A673 (cell line): ENCODE measurements at regions not wholly inside any gene's neighbourhood (a gene's known extent, or its start where the extent isn't known, plus 50 kb on each side); places are given as distances from the start of the nearest gene placed in this dataset.

Experiments used
- EZH2 ChIP-seq: fragments of 200-600 bp; sonication (generic); IDR thresholded peaks from 2 replicates; pipeline ENCODE4 v1.6.1; 2017; ENCODE audit warnings: borderline replicate concordance, low read depth, mild to moderate bottlenecking, mixed read lengths, antibody characterized with exemption, low read length; ENCODE audit not compliant: poor library complexity, severe bottlenecking
- TF ChIP-seq, protein P1 (sequence below): fragments of 300-800, 200-600 bp; sonication (generic); conservative IDR thresholded peaks from 2 replicates; pipeline ENCODE4 v1.5.1; 2017; ENCODE audit warnings: low read depth, mild to moderate bottlenecking, antibody characterized with exemption, low read length, moderate library complexity, mixed read lengths

DNA sequence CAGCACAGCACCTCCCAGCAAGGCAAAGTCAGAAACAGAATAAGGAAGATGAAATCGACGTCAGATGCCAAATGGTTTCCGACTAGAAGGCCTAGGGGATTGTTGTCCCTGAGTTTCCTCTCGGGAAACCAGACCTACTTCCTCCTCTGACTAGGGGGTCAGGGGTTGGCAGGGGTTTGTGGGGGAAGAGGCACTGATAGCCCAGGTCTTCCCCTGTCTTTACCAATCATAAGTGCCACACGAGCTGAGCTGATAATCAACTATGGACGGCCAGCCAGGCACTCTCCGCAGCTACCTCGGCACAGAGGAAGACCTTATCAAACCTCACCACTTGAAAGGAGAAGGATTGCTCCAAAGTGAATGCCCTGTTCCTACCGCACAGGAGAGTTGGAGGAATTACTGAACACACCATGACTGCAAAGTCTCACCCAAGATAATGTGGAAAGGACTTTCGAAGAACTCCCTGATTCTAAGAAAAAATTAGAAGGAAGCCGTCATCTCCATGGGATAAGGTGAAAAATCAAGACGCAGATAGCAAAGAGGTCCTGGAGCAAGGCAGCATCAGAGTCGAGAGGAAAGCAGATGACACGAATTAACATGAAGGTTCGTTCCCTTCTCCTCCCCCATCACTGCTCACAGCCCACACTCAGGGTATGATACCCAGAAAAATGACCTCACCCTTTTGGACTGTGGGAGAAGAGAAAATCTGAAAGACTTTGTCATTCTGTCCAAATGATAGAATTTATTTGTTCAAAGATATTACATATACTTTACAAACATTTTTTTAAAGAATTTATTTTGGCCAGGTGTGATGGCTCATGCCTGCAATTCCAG, 77.7 kb upstream of the MED13L start:
- TF ChIP-seq, protein P1, sequence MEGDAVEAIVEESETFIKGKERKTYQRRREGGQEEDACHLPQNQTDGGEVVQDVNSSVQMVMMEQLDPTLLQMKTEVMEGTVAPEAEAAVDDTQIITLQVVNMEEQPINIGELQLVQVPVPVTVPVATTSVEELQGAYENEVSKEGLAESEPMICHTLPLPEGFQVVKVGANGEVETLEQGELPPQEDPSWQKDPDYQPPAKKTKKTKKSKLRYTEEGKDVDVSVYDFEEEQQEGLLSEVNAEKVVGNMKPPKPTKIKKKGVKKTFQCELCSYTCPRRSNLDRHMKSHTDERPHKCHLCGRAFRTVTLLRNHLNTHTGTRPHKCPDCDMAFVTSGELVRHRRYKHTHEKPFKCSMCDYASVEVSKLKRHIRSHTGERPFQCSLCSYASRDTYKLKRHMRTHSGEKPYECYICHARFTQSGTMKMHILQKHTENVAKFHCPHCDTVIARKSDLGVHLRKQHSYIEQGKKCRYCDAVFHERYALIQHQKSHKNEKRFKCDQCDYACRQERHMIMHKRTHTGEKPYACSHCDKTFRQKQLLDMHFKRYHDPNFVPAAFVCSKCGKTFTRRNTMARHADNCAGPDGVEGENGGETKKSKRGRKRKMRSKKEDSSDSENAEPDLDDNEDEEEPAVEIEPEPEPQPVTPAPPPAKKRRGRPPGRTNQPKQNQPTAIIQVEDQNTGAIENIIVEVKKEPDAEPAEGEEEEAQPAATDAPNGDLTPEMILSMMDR: no peak
- no peak for TF ChIP-seq EZH2
